Endodermal cell (in vitro differentiated cells): ENCODE measurements at regions not wholly inside any gene's neighbourhood (a gene's known extent, or its start where the extent isn't known, plus 50 kb on each side); places are given as distances from the start of the nearest gene placed in this dataset.
A peak's percentile ranks its signal among the peaks of the same experiment; 100 is the strongest.

Source experiments
- DNase-seq: peaks from one replicate; pipeline ENCODE4 v3.0.0-alpha.2; 2017
- H3K27ac ChIP-seq: 2 replicates; pipeline ENCODE4 v1.5.1; 2013; ENCODE audit warnings: mild to moderate bottlenecking, low read depth, low read length, moderate library complexity
- H3K27me3 ChIP-seq: 2 replicates; pipeline ENCODE4 v1.6.1; 2013; ENCODE audit warnings: mild to moderate bottlenecking, low read length, moderate library complexity; ENCODE audit not compliant: insufficient read depth, control insufficient read depth, poor library complexity, severe bottlenecking
- H3K36me3 ChIP-seq: 2 replicates; pipeline ENCODE4 v1.7.0; 2013; ENCODE audit warnings: mild to moderate bottlenecking, low read length, moderate library complexity; ENCODE audit not compliant: control insufficient read depth, insufficient read depth
- H3K4me1 ChIP-seq: one replicate; pipeline ENCODE4 v1.7.0; 2013; ENCODE audit warnings: low read length; ENCODE audit not compliant: control insufficient read depth, insufficient read depth
- H3K4me3 ChIP-seq: 2 replicates; pipeline ENCODE4 v1.5.1; 2013; ENCODE audit warnings: mild to moderate bottlenecking, low read length, moderate library complexity
- H3K9ac ChIP-seq: 2 replicates; pipeline ENCODE4 v1.6.1; 2013; ENCODE audit warnings: mild to moderate bottlenecking, low read length, moderate library complexity; ENCODE audit not compliant: poor library complexity, severe bottlenecking; ENCODE audit errors: extremely low read depth
- H3K9me3 ChIP-seq: 2 replicates; pipeline ENCODE4 v1.6.1; 2013; ENCODE audit warnings: mild to moderate bottlenecking, low read length, moderate library complexity; ENCODE audit not compliant: control insufficient read depth
- H3K27ac Mint-ChIP-seq: 2 replicates; pipeline ENCODE4 v1.8.0; 2020; ENCODE audit warnings: mixed read lengths
- H3K27me3 Mint-ChIP-seq: 2 replicates; pipeline ENCODE4 v1.8.0; 2021; ENCODE audit warnings: mild to moderate bottlenecking, mixed read lengths; ENCODE audit not compliant: insufficient read depth
- H3K36me3 Mint-ChIP-seq: 2 replicates; pipeline ENCODE4 v1.8.0; 2020; ENCODE audit warnings: low read depth, mixed read lengths
- H3K4me1 Mint-ChIP-seq: 2 replicates; pipeline ENCODE4 v1.8.0; 2020; ENCODE audit warnings: mixed read lengths
- H3K4me3 Mint-ChIP-seq: 2 replicates; pipeline ENCODE4 v1.8.0; 2020; ENCODE audit warnings: mild to moderate bottlenecking, moderate library complexity, mixed read lengths
- H3K9me3 Mint-ChIP-seq: 2 replicates; pipeline ENCODE4 v1.8.0; 2020; ENCODE audit warnings: mild to moderate bottlenecking, mixed read lengths
- WGBS, 2 experiments: methylation state at CpG; one replicate each; pipeline versions ENCODE4 v1.1.5 to v1.1.7; 2013; ENCODE audit warnings: missing lambda C conversion rate in 2 of 2, mixed read lengths in 1 of 2; ENCODE audit not compliant: insufficient coverage in 1 of 2, insufficient read length in 1 of 2; 5-methylcytosine and 5-hydroxymethylcytosine counted together
- TF ChIP-seq, protein P1 (sequence below): fragments of 200-600 bp; sonication (generic); conservative IDR thresholded peaks from 2 replicates; pipeline ENCODE4 v1.5.0; 2021; ENCODE audit warnings: antibody characterized with exemption, mild to moderate bottlenecking

DNA sequence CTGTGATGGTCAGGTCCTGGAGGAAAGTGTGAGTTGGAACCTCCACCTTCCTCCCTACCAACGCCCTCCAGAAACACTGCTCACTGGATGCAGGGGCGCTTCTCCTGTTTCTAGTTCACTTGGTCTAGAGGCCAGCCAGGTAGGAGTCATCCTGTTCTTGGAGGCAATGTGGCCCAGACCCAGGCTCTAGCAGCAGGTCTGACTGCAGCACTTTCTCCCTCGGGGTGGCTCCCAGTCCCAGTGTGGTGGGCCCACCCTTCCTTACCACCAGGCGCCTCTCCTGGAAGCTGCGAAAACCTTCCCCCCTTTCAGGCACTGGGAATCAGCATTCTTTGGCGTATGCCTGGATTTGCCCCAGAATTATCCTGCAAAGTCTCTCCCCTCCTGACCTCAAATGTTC is 292.8 kb downstream of the SOX11 start:
- no peaks in the 10 kb centered on the region for H3K9me3 ChIP-seq
- DNase-seq, result no peak
- Mint-ChIP-seq H3K27me3 (peaks cover 52% of the 10 kb centered on the region), H3K36me3 (no peaks in the 10 kb centered on the region), H3K4me1 (peaks cover 38% of the 10 kb centered on the region), H3K4me3 (no peak overlapping the region), H3K27ac (no peak overlapping the region), H3K9me3 (no peaks in the 10 kb centered on the region)
- TF ChIP-seq, protein P1, sequence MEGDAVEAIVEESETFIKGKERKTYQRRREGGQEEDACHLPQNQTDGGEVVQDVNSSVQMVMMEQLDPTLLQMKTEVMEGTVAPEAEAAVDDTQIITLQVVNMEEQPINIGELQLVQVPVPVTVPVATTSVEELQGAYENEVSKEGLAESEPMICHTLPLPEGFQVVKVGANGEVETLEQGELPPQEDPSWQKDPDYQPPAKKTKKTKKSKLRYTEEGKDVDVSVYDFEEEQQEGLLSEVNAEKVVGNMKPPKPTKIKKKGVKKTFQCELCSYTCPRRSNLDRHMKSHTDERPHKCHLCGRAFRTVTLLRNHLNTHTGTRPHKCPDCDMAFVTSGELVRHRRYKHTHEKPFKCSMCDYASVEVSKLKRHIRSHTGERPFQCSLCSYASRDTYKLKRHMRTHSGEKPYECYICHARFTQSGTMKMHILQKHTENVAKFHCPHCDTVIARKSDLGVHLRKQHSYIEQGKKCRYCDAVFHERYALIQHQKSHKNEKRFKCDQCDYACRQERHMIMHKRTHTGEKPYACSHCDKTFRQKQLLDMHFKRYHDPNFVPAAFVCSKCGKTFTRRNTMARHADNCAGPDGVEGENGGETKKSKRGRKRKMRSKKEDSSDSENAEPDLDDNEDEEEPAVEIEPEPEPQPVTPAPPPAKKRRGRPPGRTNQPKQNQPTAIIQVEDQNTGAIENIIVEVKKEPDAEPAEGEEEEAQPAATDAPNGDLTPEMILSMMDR, result no peak
- H3K36me3 ChIP-seq, result no peaks in the 10 kb centered on the region
- no peak overlapping the region for H3K9ac ChIP-seq
- no peaks in the 10 kb centered on the region for H3K4me1 ChIP-seq
- H3K4me3 ChIP-seq, result no peak overlapping the region
- peaks cover 33% of the 10 kb centered on the region for H3K27me3 ChIP-seq
- WGBS, 2 experiments, result 86 to 100% methylated on average over 2 to 6 of the region's 6 CpGs
- peak overlapping the region; percentile 93 for H3K27ac ChIP-seq

DNA sequence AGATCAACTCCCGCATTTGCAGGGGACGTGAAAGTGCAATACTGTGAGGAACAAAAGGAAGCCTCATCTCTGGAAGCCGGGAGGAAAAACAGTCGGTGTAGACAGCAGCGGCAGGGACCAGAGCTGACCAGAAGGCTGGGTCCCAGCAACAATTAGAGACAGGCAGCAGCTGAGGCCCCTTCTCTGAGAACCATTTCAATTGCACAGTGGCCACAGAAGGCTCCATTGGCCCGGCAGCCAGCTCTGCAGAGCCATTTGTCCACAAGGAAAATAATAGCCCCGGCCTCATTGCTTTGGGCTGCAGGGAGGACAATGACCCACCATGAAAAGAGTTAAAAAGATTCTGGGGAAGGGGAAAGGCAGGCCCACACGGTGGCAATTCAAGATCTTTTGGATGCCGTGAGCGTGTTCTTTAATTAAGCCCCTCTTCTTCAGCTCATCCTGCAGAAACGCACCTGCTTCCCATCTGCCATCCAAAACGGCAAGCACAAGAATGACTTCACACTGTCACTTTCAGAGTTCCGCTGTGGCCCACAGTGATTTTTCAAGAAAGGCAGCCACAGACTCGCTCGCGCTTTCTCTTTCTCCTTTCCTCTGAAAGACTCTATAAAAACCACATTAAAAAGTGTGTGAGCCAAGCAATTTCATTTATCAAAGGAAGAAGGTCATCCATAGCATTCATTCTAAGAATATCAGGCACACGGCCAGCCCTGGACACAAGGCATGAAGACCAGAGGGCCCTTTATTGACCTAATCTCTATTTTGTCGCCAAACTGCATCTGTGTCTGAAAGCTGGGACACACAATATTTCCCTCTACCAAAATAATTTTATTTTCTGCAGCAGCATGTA is 293.6 kb downstream of the SOX11 start:
- H3K9me3 Mint-ChIP-seq, result no peaks in the 10 kb centered on the region
- Histone ChIP-seq H3K9ac (no peak overlapping the region), H3K27ac (peak overlapping the region; percentile 93), H3K9me3 (no peaks in the 10 kb centered on the region), H3K4me3 (no peak overlapping the region), H3K36me3 (no peaks in the 10 kb centered on the region), H3K4me1 (no peaks in the 10 kb centered on the region), H3K27me3 (peaks cover 33% of the 10 kb centered on the region)
- H3K4me3 Mint-ChIP-seq, result no peak overlapping the region
- H3K4me1 Mint-ChIP-seq, result peaks cover 38% of the 10 kb centered on the region
- 92 to 95% methylated on average over 12 to 18 of the region's 18 CpGs for WGBS, 2 experiments
- TF ChIP-seq, protein P1, result no peak
- peaks cover 50% of the 10 kb centered on the region for H3K27me3 Mint-ChIP-seq
- no peaks in the 10 kb centered on the region for H3K36me3 Mint-ChIP-seq
- no peak for DNase-seq
- no peak overlapping the region for H3K27ac Mint-ChIP-seq

DNA sequence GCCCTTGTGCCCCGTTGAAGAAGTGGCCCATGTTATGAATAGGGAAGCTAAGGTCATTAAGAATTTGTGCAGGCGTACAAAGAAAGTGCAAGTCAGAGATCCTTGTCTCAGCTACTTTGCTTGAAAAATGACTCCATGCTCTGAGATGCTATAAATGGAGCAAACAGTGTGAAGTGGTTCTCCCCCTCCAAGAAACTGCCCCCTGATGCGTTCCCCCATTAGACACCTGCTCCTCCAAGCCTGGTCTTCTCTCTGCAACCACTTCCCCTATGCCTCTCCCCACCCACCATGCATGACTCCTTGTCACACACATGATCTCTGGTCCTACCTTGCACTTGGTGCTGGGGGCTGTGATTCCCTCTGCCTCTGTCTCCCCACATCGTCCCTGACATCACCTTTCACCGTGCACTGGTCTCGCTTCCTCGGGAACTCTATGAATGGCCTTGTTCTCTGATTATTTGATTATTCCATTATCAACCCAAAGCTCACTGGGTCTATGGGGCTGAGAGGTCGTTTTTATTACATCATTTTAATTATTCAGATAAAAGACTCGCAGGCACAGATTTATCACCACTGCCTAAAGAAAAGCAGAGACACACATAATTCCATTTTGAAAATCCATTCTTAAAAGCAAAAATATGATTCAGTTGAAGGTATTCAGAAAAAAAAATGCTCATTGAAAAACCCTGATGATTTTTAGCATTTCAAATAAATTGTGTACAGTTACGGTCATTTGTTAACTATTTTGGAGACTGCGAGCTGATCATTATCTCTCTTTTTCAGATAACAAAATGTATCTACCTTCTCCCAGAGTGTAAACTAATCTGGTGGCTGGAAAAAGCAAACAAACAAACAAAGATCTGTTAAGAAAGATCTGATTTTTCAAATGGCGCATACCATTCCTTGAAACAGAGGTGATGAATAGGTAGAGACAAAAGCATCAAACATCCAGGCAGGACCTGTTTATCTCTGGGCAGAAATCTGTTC is 294.9 kb downstream of the SOX11 start:
- Histone ChIP-seq H3K4me1 (no peaks in the 10 kb centered on the region), H3K27ac (peak overlapping the region; percentile 93), H3K4me3 (no peak overlapping the region), H3K27me3 (peaks cover 24% of the 10 kb centered on the region), H3K36me3 (no peaks in the 10 kb centered on the region), H3K9ac (no peak overlapping the region), H3K9me3 (no peaks in the 10 kb centered on the region)
- H3K9me3 Mint-ChIP-seq, result no peaks in the 10 kb centered on the region
- TF ChIP-seq, protein P1, result no peak
- H3K27me3 Mint-ChIP-seq, result peaks cover 37% of the 10 kb centered on the region
- no peaks in the 10 kb centered on the region for H3K36me3 Mint-ChIP-seq
- no peak overlapping the region for H3K4me3 Mint-ChIP-seq
- H3K27ac Mint-ChIP-seq, result no peak overlapping the region
- H3K4me1 Mint-ChIP-seq, result peaks cover 32% of the 10 kb centered on the region
- no peak for DNase-seq
- 91 to 97% methylated on average over 7 to 12 of the region's 12 CpGs for WGBS, 2 experiments
